RWPE1 (cell line): ENCODE measurements at regions not wholly inside any gene's neighbourhood (a gene's known extent, or its start where the extent isn't known, plus 50 kb on each side); places are given as distances from the start of the nearest gene placed in this dataset.

ENCODE experiments used
- CTCF ChIA-PET: fragments of 350-600 bp; sonication (Branson Sonifier 250); formaldehyde crosslinking; extraction: SDS; loops from one replicate; lab custom pipeline; 2021; lab: Yijun Ruan, JAX
- POLR2A ChIA-PET: fragments of 400-600 bp; formaldehyde crosslinking; extraction: SDS; loops from one replicate; lab custom pipeline; 2020; ENCODE audit warnings: antibody characterized with exemption; ENCODE audit not compliant: low non-redundant PET; lab: Yijun Ruan, JAX
- DNase-seq: peaks from one replicate; pipeline ENCODE4 v3.0.0; 2012; ENCODE audit warnings: low spot score
- H3K27ac ChIP-seq: fragments of 450-650 bp; 2 replicates; pipeline ENCODE4 v1.5.1; 2017
- CTCF ChIP-seq: fragments of 450-650 bp; conservative IDR thresholded peaks from 2 replicates; pipeline ENCODE4 v1.5.1; 2017; ENCODE audit warnings: low read depth, mild to moderate bottlenecking

- CTCF ChIA-PET: interaction anchor here (2.5 kb wide), 1 partner anchor 327 kb away, joined by 14 read pairs; no protein-coding TSS in a partner anchor
- H3K27ac ChIP-seq: no peak overlapping the region
- no peak for TF ChIP-seq CTCF
- DNase-seq: no peak
- POLR2A ChIA-PET: no interaction called here
Observed at GRCh38 chr4:53905941-53906377, 158.4 kb downstream of the CHIC2 start.

GRCh38 chr4:53905276-53905940 is 159.0 kb downstream of the CHIC2 start:
- DNase-seq: no peak
- POLR2A ChIA-PET: no interaction called here
- H3K27ac ChIP-seq: no peak overlapping the region
- CTCF ChIA-PET: interaction anchor here (0.5 to 2.5 kb wide), 3 partner anchors 48 to 328 kb away, joined by 3 to 14 read pairs (median 5); no protein-coding TSS in a partner anchor
- TF ChIP-seq CTCF: no peak

GRCh38 chr4:53902786-53903185 is 161.6 kb downstream of the CHIC2 start:
- TF ChIP-seq CTCF: no peak
- no peak for DNase-seq
- ChIA-PET CTCF (interaction anchor here (1.7 kb wide), 1 partner anchor 330 kb away, joined by 4 read pairs; no protein-coding TSS in a partner anchor), POLR2A (no interaction called here)
- H3K27ac ChIP-seq: no peak overlapping the region

GRCh38 chr4:53900271-53900649 is 164.1 kb downstream of the CHIC2 start:
- TF ChIP-seq CTCF: no peak
- ChIA-PET CTCF (interaction anchor here (0.7 kb wide), 1 partner anchor 1895 kb away, joined by 3 read pairs; no protein-coding TSS in a partner anchor), POLR2A (no interaction called here)
- H3K27ac ChIP-seq: no peak overlapping the region
- DNase-seq: no peak

- no peak overlapping the region for H3K27ac ChIP-seq
- TF ChIP-seq CTCF: no peak
- ChIA-PET POLR2A (no interaction called here), CTCF (no interaction called here)
- no peak for DNase-seq
Observed at GRCh38 chr4:53899586-53900270, 164.7 kb downstream of the CHIC2 start.

- no peak for TF ChIP-seq CTCF
- POLR2A ChIA-PET: no interaction called here
- CTCF ChIA-PET: no interaction called here
- no peak for DNase-seq
- H3K27ac ChIP-seq: no peak overlapping the region
Observed at GRCh38 chr4:53895137-53895536, 169.3 kb downstream of the CHIC2 start.
